GM19372 (cell line): ENCODE measurements at regions not wholly inside any gene's neighbourhood (a gene's known extent, or its start where the extent isn't known, plus 50 kb on each side); places are given as distances from the start of the nearest gene placed in this dataset.
"Not testable (repeated sequence)": the region's sequence is repeated elsewhere in the genome, so short reads cannot be mapped to it uniquely, and the experiment has no call there.

Experiments
- ATAC-seq: cut with Tn5 transposase; IDR thresholded peaks from one replicate; pipeline ENCODE4 v1.9.1; 2021; ENCODE audit warnings: mild to moderate bottlenecking, low read depth, moderate library complexity; ENCODE audit not compliant: unreplicated experiment

- no peak for ATAC-seq
These were observed 818.9 kb upstream of the SLC35B3 start for GRCh38 chr6:9254251-9254650.

GRCh38 chr6:9252799-9253198, 817.5 kb upstream of the SLC35B3 start:
- no peak for ATAC-seq

- no peak for ATAC-seq
These were observed 815.5 kb upstream of the SLC35B3 start for GRCh38 chr6:9250852-9251251.

GRCh38 chr6:9248133-9248532, 812.8 kb upstream of the SLC35B3 start:
- no peak for ATAC-seq

- no peak for ATAC-seq
These were observed 805.5 kb upstream of the SLC35B3 start for GRCh38 chr6:9240861-9241260.

GRCh38 chr6:9236443-9236842, 801.1 kb upstream of the SLC35B3 start:
- ATAC-seq, result no peak

GRCh38 chr6:9233686-9234085, 798.3 kb upstream of the SLC35B3 start:
- no peak for ATAC-seq

- ATAC-seq, result no peak
These were observed 797.9 kb upstream of the SLC35B3 start for GRCh38 chr6:9233226-9233625.

GRCh38 chr6:9225441-9225871, 790.1 kb upstream of the SLC35B3 start:
- ATAC-seq, result no peak

GRCh38 chr6:9224539-9224938, 789.2 kb upstream of the SLC35B3 start:
- ATAC-seq, result no peak

GRCh38 chr6:9213717-9214116, 778.4 kb upstream of the SLC35B3 start:
- ATAC-seq, result not testable (repeated sequence)

GRCh38 chr6:9208966-9209365, 773.6 kb upstream of the SLC35B3 start:
- ATAC-seq, result no peak

- no peak for ATAC-seq
These were observed 770.3 kb upstream of the SLC35B3 start for GRCh38 chr6:9205645-9206044.

- ATAC-seq, result no peak
These were observed 768.8 kb upstream of the SLC35B3 start for GRCh38 chr6:9204171-9204570.

- no peak for ATAC-seq
These were observed 765.4 kb upstream of the SLC35B3 start for GRCh38 chr6:9200712-9201111.

GRCh38 chr6:9197726-9198125, 762.4 kb upstream of the SLC35B3 start:
- no peak for ATAC-seq

GRCh38 chr6:9195322-9195721, 760.0 kb upstream of the SLC35B3 start:
- ATAC-seq, result no peak

- no peak for ATAC-seq
These were observed 757.1 kb upstream of the SLC35B3 start for GRCh38 chr6:9192405-9192909.

GRCh38 chr6:9186148-9186547, 750.8 kb upstream of the SLC35B3 start:
- no peak for ATAC-seq

- ATAC-seq, result no peak
These were observed 742.7 kb upstream of the SLC35B3 start for GRCh38 chr6:9178071-9178470.

- no peak for ATAC-seq
These were observed 737.9 kb upstream of the SLC35B3 start for GRCh38 chr6:9173229-9173628.

- ATAC-seq, result no peak
These were observed 736.8 kb upstream of the SLC35B3 start for GRCh38 chr6:9172096-9172495.

GRCh38 chr6:9168669-9169068, 733.3 kb upstream of the SLC35B3 start:
- ATAC-seq, result no peak
